ENCODE measurements at regions not wholly inside any gene's neighbourhood (a gene's known extent, or its start where the extent isn't known, plus 50 kb on each side); places are given as distances from the start of the nearest gene placed in this dataset.

- no peak for TF ChIP-seq ZNF473 (tag by site-specific recombination; IDR thresholded peaks at IDR 0.05)
- no peak for TF ChIP-seq ZNF501 (tag by site-specific recombination; IDR thresholded peaks at IDR 0.05)
- TF ChIP-seq BCL11B (tag by site-specific recombination; IDR thresholded peaks at IDR 0.05; ENCODE audit: low read depth), result no peak
Observed at GRCh38 chr12:30329281-30329680, 366.4 kb downstream of the IPO8 start (continued).

DNA sequence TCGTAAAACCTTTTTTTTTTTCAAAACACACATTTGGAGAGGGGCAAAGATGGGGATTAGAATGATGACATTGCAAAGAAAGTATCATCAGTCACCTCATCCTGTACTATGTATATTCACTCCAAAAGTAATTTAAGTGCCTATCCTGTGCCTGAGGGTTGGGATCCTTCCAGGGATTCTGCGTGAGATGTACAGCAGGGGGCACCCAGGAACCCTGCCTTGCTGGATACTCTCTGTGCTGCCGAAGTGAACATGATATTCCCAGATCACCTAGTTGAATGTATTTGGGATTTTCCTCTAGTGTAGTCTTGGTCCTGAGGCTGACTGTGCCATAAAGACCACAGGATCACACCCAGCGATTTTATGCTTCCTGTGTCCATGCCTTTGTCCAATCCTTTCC, 372.7 kb downstream of the IPO8 start:
- ChIA-PET CTCF (no interaction called here), POLR2A (no interaction called here)
- no peaks in the 10 kb centered on the region for H3K36me3 ChIP-seq (ENCODE audit: control insufficient read depth in 2 of 2, insufficient read depth in 1 of 2, low read length in 2 of 2)
- TF ChIP-seq ZBTB48 (tag by site-specific recombination; IDR thresholded peaks at IDR 0.05) (no peak), RBAK (tag by site-specific recombination; IDR thresholded peaks at IDR 0.05) (no peak), ZNF37A (tag by site-specific recombination; IDR thresholded peaks at IDR 0.05) (no peak), ZBTB21 (tag by site-specific recombination; IDR thresholded peaks at IDR 0.05) (no peak), ZNF48 (tag by site-specific recombination; IDR thresholded peaks at IDR 0.05) (no peak), ZBTB26 (tag by site-specific recombination; optimal IDR thresholded peaks at IDR 0.05) (no peak), ZNF121 (tag by site-specific recombination; IDR thresholded peaks at IDR 0.05) (no peak), ZNF18 (tag by site-specific recombination; IDR thresholded peaks at IDR 0.05) (no peak), ZNF16 (tag by site-specific recombination; IDR thresholded peaks at IDR 0.05; ENCODE audit: low read depth) (no peak), GLIS1 (tag by site-specific recombination; IDR thresholded peaks at IDR 0.05) (no peak), ZNF155 (tag by site-specific recombination; IDR thresholded peaks at IDR 0.05) (no peak), ATF2 (tag by site-specific recombination; IDR thresholded peaks at IDR 0.05; ENCODE audit: low read depth) (no peak)
- H3K9me3 ChIP-seq (ENCODE audit: control insufficient read depth, insufficient read depth, low read depth, low read length), result no peaks in the 10 kb centered on the region
- no peak overlapping the region for H3K27ac ChIP-seq (ENCODE audit: extremely low read depth, low read depth, low read length)
- no peak overlapping the region for H3K4me3 ChIP-seq (ENCODE audit: low read depth, low read length)
- H3K4me1 ChIP-seq (ENCODE audit: control insufficient read depth, insufficient read depth, low read length), result no peaks in the 10 kb centered on the region

DNA sequence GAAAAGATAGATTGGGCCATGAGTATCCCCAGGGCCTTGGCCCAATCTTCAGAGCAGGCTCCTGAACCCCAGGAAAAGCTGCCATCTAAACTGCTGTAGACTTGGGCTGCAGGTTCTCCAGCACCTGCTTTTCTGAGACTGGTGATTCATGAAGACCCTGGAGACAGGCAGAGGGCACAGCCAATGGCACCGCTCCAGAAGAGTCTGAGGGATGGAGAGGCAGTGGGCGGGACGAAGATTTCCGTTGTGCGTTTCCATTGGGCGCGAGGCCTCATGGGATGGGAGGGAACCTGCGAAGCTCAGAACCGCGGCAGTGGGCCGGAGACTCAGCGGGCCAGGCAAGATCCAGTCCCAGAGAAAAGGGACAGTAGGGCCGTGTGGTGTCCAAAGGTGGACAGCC, 375.1 kb downstream of the IPO8 start:
- Histone ChIP-seq H3K27ac (ENCODE audit: extremely low read depth, low read depth, low read length) (no peak overlapping the region), H3K4me1 (ENCODE audit: control insufficient read depth, insufficient read depth, low read length) (no peaks in the 10 kb centered on the region), H3K4me3 (ENCODE audit: low read depth, low read length) (no peak overlapping the region), H3K36me3 (ENCODE audit: control insufficient read depth in 2 of 2, insufficient read depth in 1 of 2, low read length in 2 of 2) (no peaks in the 10 kb centered on the region), H3K9me3 (ENCODE audit: control insufficient read depth, insufficient read depth, low read depth, low read length) (no peaks in the 10 kb centered on the region)
- ChIA-PET CTCF (no interaction called here), POLR2A (no interaction called here)
- TF ChIP-seq ZFP69B (tag by site-specific recombination; IDR thresholded peaks at IDR 0.05) (no peak), ZNF366 (tag by site-specific recombination; conservative IDR thresholded peaks at IDR 0.05) (no peak), MYNN (tag by site-specific recombination; IDR thresholded peaks at IDR 0.05; ENCODE audit: borderline replicate concordance) (no peak), SCRT2 (tag by site-specific recombination; IDR thresholded peaks at IDR 0.05) (no peak), ZNF23 (tag by site-specific recombination; IDR thresholded peaks at IDR 0.05; ENCODE audit: borderline replicate concordance) (no peak), MEIS1 (CRISPR knock-in tag; IDR thresholded peaks at IDR 0.05; ENCODE audit: borderline replicate concordance) (no peak), YY2 (tag by site-specific recombination; IDR thresholded peaks at IDR 0.05) (no peak)

All from HEK293 (cell line).